Mesenchymal stem cell (in vitro differentiated cells and primary cell): ENCODE measurements at regions not wholly inside any gene's neighbourhood (a gene's known extent, or its start where the extent isn't known, plus 50 kb on each side); places are given as distances from the start of the nearest gene placed in this dataset.
"Not testable (repeated sequence)": the region's sequence is repeated elsewhere in the genome, so short reads cannot be mapped to it uniquely, and the experiment has no call there.

Source experiments
- DNase-seq: peaks from one replicate; pipeline ENCODE4 v3.0.0-alpha.2; 2013
- H2AFZ ChIP-seq: one replicate; pipeline ENCODE4 v1.6.1; 2013; ENCODE audit warnings: low read depth, mild to moderate bottlenecking, control low read depth, inconsistent platforms, low read length, moderate library complexity
- H2AK5ac ChIP-seq: 2 replicates; pipeline ENCODE4 v1.6.1; 2013; ENCODE audit warnings: low read length, moderate library complexity, mild to moderate bottlenecking, inconsistent platforms; ENCODE audit not compliant: severe bottlenecking
- H2BK120ac ChIP-seq: one replicate; pipeline ENCODE4 v1.6.1; 2013; ENCODE audit warnings: low read depth, mild to moderate bottlenecking, inconsistent platforms, low read length, moderate library complexity
- H2BK12ac ChIP-seq, 2 experiments: one replicate each; pipeline ENCODE4 v1.6.1; 2013; ENCODE audit warnings: inconsistent platforms in 2 of 2, low read length in 2 of 2, mild to moderate bottlenecking in 2 of 2, moderate library complexity in 2 of 2, control low read depth in 1 of 2
- H2BK15ac ChIP-seq: one replicate; pipeline ENCODE4 v1.6.1; 2013; ENCODE audit warnings: mild to moderate bottlenecking, low read depth, inconsistent platforms; ENCODE audit not compliant: poor library complexity, severe bottlenecking
- H2BK5ac ChIP-seq: 2 replicates; pipeline ENCODE4 v1.6.1; 2013; ENCODE audit warnings: low read depth, mild to moderate bottlenecking, low read length, control low read depth, inconsistent platforms; ENCODE audit not compliant: poor library complexity, severe bottlenecking
- H3K14ac ChIP-seq, 2 experiments: one replicate each; pipeline ENCODE4 v1.6.1; 2013; ENCODE audit warnings: inconsistent platforms in 2 of 2, low read length in 2 of 2, control low read depth in 1 of 2, mild to moderate bottlenecking in 1 of 2, moderate library complexity in 1 of 2
- H3K18ac ChIP-seq, 2 experiments: one replicate each; pipeline ENCODE4 v1.6.1; 2013; ENCODE audit warnings: inconsistent platforms in 2 of 2, low read length in 2 of 2, control low read depth in 1 of 2, low read depth in 1 of 2, mild to moderate bottlenecking in 1 of 2
- H3K23ac ChIP-seq, 2 experiments: one replicate each; pipeline ENCODE4 v1.6.1; 2013; ENCODE audit warnings: inconsistent platforms in 2 of 2, low read length in 2 of 2, mild to moderate bottlenecking in 2 of 2, moderate library complexity in 2 of 2, control low read depth in 1 of 2
- H3K27ac ChIP-seq: 2 replicates; pipeline ENCODE4 v1.5.1; 2013; ENCODE audit warnings: mild to moderate bottlenecking, moderate library complexity, low read length, control low read depth, inconsistent platforms; ENCODE audit not compliant: poor library complexity, severe bottlenecking
- H3K27me3 ChIP-seq, 2 experiments: 2 replicates each; pipeline versions ENCODE4 v1.6.1 to v1.7.0; 2013; ENCODE audit warnings: low read length in 2 of 2, mild to moderate bottlenecking in 2 of 2, moderate library complexity in 2 of 2, control low read depth in 1 of 2, inconsistent platforms in 1 of 2; ENCODE audit not compliant: control insufficient read depth in 1 of 2, insufficient read depth in 1 of 2
- H3K36me3 ChIP-seq, 2 experiments: 2 replicates each; pipeline versions ENCODE4 v1.6.1 to v1.7.0; 2013; ENCODE audit warnings: low read length in 2 of 2, control low read depth in 1 of 2, inconsistent platforms in 1 of 2, low read depth in 1 of 2, mild to moderate bottlenecking in 1 of 2; ENCODE audit not compliant: insufficient read depth in 2 of 2, control insufficient read depth in 1 of 2
- H3K4ac ChIP-seq, 2 experiments: one replicate each; pipeline ENCODE4 v1.6.1; 2013; ENCODE audit warnings: inconsistent platforms in 2 of 2, low read length in 2 of 2, mild to moderate bottlenecking in 2 of 2, moderate library complexity in 2 of 2, control low read depth in 1 of 2, low read depth in 1 of 2
- H3K4me1 ChIP-seq: 2 replicates; pipeline ENCODE4 v1.6.1; 2013; ENCODE audit warnings: low read depth, low read length, control low read depth; ENCODE audit not compliant: control insufficient read depth, insufficient read depth
- H3K4me2 ChIP-seq: 2 replicates; pipeline ENCODE4 v1.6.1; 2013; ENCODE audit warnings: low read length, mild to moderate bottlenecking, inconsistent platforms; ENCODE audit not compliant: poor library complexity, severe bottlenecking
- H3K4me3 ChIP-seq, 2 experiments: 2 replicates each; pipeline versions ENCODE4 v1.5.1 to v1.7.0; 2013; ENCODE audit warnings: low read length in 2 of 2, mild to moderate bottlenecking in 2 of 2, control low read depth in 1 of 2, low read depth in 1 of 2; ENCODE audit not compliant: insufficient read depth in 1 of 2
- H3K79me1 ChIP-seq: replicated peaks from 2 replicates; pipeline ENCODE4 v1.6.1; 2013; ENCODE audit warnings: mild to moderate bottlenecking, control low read depth, low read length, inconsistent platforms; ENCODE audit not compliant: poor library complexity, severe bottlenecking
- H3K9ac ChIP-seq: 2 replicates; pipeline ENCODE4 v1.7.0; 2013; ENCODE audit warnings: mild to moderate bottlenecking, low read length, moderate library complexity
- H3K9me3 ChIP-seq: 2 replicates; pipeline ENCODE4 v1.7.0; 2013; ENCODE audit warnings: mild to moderate bottlenecking, low read length; ENCODE audit not compliant: control insufficient read depth
- H4K8ac ChIP-seq: one replicate; pipeline ENCODE4 v1.6.1; 2013; ENCODE audit warnings: inconsistent platforms, mild to moderate bottlenecking, low read length, moderate library complexity
- H4K91ac ChIP-seq: one replicate; pipeline ENCODE4 v1.6.1; 2013; ENCODE audit warnings: mild to moderate bottlenecking, low read length, inconsistent platforms
- WGBS: methylation state at CpG from one replicate; pipeline ENCODE4 v1.1.7; 2013; ENCODE audit warnings: mixed read lengths; 5-methylcytosine and 5-hydroxymethylcytosine counted together

DNA sequence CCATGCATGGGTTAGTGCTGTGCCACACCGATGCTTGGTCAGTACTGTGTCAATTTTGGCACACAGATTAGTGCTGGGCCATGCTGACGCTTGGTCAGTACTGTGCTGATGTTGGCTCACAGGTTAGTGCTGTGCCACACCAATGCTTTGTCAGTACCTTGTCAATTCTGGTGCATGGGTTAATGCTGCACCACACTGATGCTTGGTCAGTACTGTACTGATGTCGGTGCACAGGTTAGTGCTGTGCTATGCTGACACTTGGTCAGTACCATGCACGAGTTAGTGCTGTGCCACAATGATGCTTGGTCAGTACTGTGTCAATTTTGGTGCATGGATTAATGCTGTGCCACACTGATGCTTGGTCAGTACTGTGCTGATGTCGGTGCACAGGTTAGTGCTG is 103.0 kb downstream of the NPIPB11 start:
- no peak overlapping the region for H3K4me2 ChIP-seq

GRCh38 chr16:29302976-29303375 is 103.5 kb downstream of the NPIPB11 start:
- H3K23ac ChIP-seq = no peak overlapping the region
- H2BK120ac ChIP-seq = no peak overlapping the region
- no peaks in the 10 kb centered on the region for H3K36me3 ChIP-seq
- WGBS = 90% methylated on average over 13 of the region's 13 CpGs
- no peak for DNase-seq
- H3K4me3 ChIP-seq = no peak overlapping the region
- H4K91ac ChIP-seq = no peak overlapping the region
- H3K9ac ChIP-seq = no peak overlapping the region
- no peak overlapping the region for H3K27ac ChIP-seq
- no peak overlapping the region for H2AFZ ChIP-seq
- H2BK15ac ChIP-seq = no peak overlapping the region
- H3K18ac ChIP-seq = no peak overlapping the region
- peaks cover 11% of the 10 kb centered on the region for H3K4me1 ChIP-seq
- no peaks in the 10 kb centered on the region for H3K79me1 ChIP-seq
- no peaks in the 10 kb centered on the region for H3K9me3 ChIP-seq
- H2BK5ac ChIP-seq = no peak overlapping the region
- H2AK5ac ChIP-seq = no peak overlapping the region
- H3K4me2 ChIP-seq = no peak overlapping the region
- H3K4ac ChIP-seq = no peak overlapping the region
- no peak overlapping the region for H3K14ac ChIP-seq
- H3K27me3 ChIP-seq = no peaks in the 10 kb centered on the region
- H2BK12ac ChIP-seq = no peak overlapping the region
- H4K8ac ChIP-seq = no peak overlapping the region

More for the DNA sequence above, 103.0 kb downstream of the NPIPB11 start:
- no peak overlapping the region for H2BK12ac ChIP-seq
- H3K79me1 ChIP-seq = no peaks in the 10 kb centered on the region
- H3K9ac ChIP-seq = no peak overlapping the region
- no peak overlapping the region for H3K27ac ChIP-seq
- H2BK120ac ChIP-seq = no peak overlapping the region
- no peaks in the 10 kb centered on the region for H3K36me3 ChIP-seq
- H3K9me3 ChIP-seq = no peaks in the 10 kb centered on the region
- peak overlapping the region in 1 of 2 experiments; percentile 3 for H3K14ac ChIP-seq
- H4K91ac ChIP-seq = no peak overlapping the region
- no peak overlapping the region for H2BK15ac ChIP-seq
- no peak for DNase-seq
- WGBS = 94% methylated on average over 5 of the region's 5 CpGs
- no peak overlapping the region for H2BK5ac ChIP-seq
- H3K4ac ChIP-seq = no peak overlapping the region
- peaks cover 15% of the 10 kb centered on the region for H3K4me1 ChIP-seq
- no peak overlapping the region for H2AFZ ChIP-seq
- no peak overlapping the region for H2AK5ac ChIP-seq
- no peak overlapping the region for H3K4me3 ChIP-seq
- H3K18ac ChIP-seq = no peak overlapping the region
- no peaks in the 10 kb centered on the region for H3K27me3 ChIP-seq
- H4K8ac ChIP-seq = no peak overlapping the region
- no peak overlapping the region for H3K23ac ChIP-seq

- H3K14ac ChIP-seq, H4K8ac ChIP-seq, H3K18ac ChIP-seq, H2AFZ ChIP-seq, H3K4me1 ChIP-seq, H3K4me3 ChIP-seq, H3K4ac ChIP-seq, H2BK15ac ChIP-seq, H3K79me1 ChIP-seq, DNase-seq, H3K27me3 ChIP-seq, H2BK5ac ChIP-seq, H3K4me2 ChIP-seq, H2BK12ac ChIP-seq, H3K9me3 ChIP-seq, H4K91ac ChIP-seq, H3K36me3 ChIP-seq, H3K23ac ChIP-seq, H2BK120ac ChIP-seq, H3K9ac ChIP-seq, H2AK5ac ChIP-seq, H3K27ac ChIP-seq: not testable (repeated sequence)
- WGBS = 97% methylated on average over 20 of the region's 20 CpGs
Observed at GRCh38 chr16:29302433-29302832, 104.1 kb downstream of the NPIPB11 start.

DNA sequence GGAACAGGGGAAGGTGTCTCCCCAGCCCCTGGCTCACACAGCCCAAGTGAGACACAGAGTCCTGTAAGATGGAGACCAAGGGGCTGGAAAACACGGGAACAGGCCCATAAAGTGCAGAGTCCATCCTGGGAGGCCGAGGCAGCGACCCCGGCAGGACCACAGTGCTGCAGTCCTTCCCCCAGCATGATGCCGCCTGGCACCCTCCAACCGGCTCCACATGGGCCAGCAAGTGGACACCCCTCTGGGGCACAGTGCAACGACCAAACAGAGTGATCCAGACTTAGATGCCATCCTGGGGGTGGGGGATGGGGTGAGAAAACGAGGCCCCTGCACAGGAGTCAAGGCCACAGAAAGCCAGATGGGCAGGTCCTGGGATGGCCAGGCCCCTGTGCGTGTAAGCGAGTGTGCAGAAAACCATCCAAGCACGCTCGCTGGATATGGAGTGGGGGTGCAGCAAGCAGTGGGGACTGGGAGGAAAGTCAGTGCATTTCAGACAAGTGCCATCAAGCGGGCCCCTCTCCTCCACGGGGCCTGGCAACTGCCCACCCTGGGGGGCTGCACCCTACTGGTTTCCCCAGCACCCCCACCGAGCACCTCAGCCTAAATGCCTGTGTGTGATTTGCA is 104.7 kb downstream of the NPIPB11 start:
- not testable (repeated sequence) for H3K4me2 ChIP-seq, H2AFZ ChIP-seq, H2BK120ac ChIP-seq, H2BK15ac ChIP-seq, DNase-seq, H3K14ac ChIP-seq, H3K27me3 ChIP-seq, H2AK5ac ChIP-seq, H3K23ac ChIP-seq, H3K4me1 ChIP-seq, H2BK5ac ChIP-seq, H3K18ac ChIP-seq, H3K27ac ChIP-seq, H3K4ac ChIP-seq, H3K9me3 ChIP-seq, H3K36me3 ChIP-seq, H4K8ac ChIP-seq, H3K79me1 ChIP-seq, H4K91ac ChIP-seq, H2BK12ac ChIP-seq, H3K4me3 ChIP-seq, H3K9ac ChIP-seq
- WGBS = 90% methylated on average over 13 of the region's 15 CpGs
